ENCODE measurements at regions not wholly inside any gene's neighbourhood (a gene's known extent, or its start where the extent isn't known, plus 50 kb on each side); places are given as distances from the start of the nearest gene placed in this dataset.

DNA sequence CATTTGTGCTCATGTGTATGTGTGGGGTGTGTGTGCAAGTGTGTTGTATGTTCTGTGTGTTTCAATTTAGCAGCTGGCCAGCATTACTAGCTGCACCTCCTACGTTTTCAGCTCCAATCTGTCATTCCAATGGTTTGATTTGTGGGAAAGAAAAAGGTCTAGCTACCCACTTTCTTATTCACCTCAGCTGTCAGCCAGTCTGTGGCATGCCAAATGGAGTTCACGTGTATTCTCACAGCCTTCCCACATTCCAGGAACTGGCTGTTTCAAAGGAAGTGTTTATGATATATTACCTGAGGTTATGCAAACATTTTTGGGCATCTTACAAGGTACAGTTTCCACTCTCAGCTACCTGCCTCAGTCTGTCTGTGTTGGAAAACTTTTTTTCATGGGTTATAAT, 220.2 kb upstream of the CPNE8 start:
- Histone ChIP-seq H3K27me3 (no peaks in the 10 kb centered on the region), H3K4me1 (no peaks in the 10 kb centered on the region), H3K27ac (no peak overlapping the region), H3K4me3 (no peak overlapping the region), H3K36me3 (no peaks in the 10 kb centered on the region), H3K9me3 (no peaks in the 10 kb centered on the region)
- TF ChIP-seq, protein P1, sequence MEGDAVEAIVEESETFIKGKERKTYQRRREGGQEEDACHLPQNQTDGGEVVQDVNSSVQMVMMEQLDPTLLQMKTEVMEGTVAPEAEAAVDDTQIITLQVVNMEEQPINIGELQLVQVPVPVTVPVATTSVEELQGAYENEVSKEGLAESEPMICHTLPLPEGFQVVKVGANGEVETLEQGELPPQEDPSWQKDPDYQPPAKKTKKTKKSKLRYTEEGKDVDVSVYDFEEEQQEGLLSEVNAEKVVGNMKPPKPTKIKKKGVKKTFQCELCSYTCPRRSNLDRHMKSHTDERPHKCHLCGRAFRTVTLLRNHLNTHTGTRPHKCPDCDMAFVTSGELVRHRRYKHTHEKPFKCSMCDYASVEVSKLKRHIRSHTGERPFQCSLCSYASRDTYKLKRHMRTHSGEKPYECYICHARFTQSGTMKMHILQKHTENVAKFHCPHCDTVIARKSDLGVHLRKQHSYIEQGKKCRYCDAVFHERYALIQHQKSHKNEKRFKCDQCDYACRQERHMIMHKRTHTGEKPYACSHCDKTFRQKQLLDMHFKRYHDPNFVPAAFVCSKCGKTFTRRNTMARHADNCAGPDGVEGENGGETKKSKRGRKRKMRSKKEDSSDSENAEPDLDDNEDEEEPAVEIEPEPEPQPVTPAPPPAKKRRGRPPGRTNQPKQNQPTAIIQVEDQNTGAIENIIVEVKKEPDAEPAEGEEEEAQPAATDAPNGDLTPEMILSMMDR (IDR thresholded peaks at IDR 0.05): no peak
- no peak for TF ChIP-seq POLR2A (IDR thresholded peaks at IDR 0.05)
- no peak for DNase-seq
- intact Hi-C loops (cut with DNase I; ENCODE audit: low total_unique reads): no loop called here

- Histone ChIP-seq H3K27me3 (no peaks in the 10 kb centered on the region), H3K36me3 (no peaks in the 10 kb centered on the region), H3K4me1 (no peaks in the 10 kb centered on the region), H3K9me3 (no peaks in the 10 kb centered on the region), H3K27ac (no peak overlapping the region), H3K4me3 (no peak overlapping the region)
- intact Hi-C loops (cut with DNase I; ENCODE audit: low total_unique reads): no loop called here
- DNase-seq: no peak
- TF ChIP-seq, protein P1 (IDR thresholded peaks at IDR 0.05): no peak
- no peak for TF ChIP-seq POLR2A (IDR thresholded peaks at IDR 0.05)
Observed at GRCh38 chr12:39124768-39125167, 219.4 kb upstream of the CPNE8 start.

DNA sequence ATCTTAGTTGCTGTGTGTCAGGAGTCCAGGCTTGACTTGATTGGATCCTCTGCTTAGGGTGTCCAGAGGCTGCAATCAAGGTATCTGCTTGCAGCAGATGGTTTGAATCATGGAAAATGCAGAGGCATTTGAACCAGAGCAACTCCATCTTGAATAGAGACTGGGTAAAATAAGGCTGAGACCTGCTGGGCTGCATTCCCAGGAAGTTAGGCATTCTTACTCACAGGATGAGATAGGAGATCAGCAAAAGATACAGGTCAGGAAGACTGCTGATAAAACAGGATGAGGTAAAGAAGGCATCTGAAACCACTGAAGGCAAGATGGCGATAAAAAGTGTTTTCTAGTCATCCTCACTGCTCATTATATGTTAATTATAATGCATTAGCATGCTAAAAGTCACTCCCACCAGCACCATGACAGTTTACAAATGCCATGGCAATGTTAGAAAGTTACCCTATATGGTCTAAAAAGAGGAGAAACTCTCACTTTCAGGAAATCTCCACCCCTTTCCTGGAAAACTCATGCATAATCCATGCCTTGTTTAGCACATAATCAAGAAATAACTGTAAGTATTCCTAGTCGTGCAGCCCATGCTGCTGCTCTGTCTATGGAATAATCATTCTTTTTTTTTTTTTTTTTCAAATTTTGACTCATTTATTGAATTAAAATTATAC, 218.3 kb upstream of the CPNE8 start:
- Histone ChIP-seq H3K9me3 (no peaks in the 10 kb centered on the region), H3K36me3 (no peaks in the 10 kb centered on the region), H3K4me3 (no peak overlapping the region), H3K27ac (no peak overlapping the region), H3K4me1 (no peaks in the 10 kb centered on the region), H3K27me3 (no peaks in the 10 kb centered on the region)
- no peak for DNase-seq
- TF ChIP-seq, protein P1 (IDR thresholded peaks at IDR 0.05): no peak
- TF ChIP-seq POLR2A (IDR thresholded peaks at IDR 0.05): no peak
- intact Hi-C loops (cut with DNase I; ENCODE audit: low total_unique reads): no loop called here

DNA sequence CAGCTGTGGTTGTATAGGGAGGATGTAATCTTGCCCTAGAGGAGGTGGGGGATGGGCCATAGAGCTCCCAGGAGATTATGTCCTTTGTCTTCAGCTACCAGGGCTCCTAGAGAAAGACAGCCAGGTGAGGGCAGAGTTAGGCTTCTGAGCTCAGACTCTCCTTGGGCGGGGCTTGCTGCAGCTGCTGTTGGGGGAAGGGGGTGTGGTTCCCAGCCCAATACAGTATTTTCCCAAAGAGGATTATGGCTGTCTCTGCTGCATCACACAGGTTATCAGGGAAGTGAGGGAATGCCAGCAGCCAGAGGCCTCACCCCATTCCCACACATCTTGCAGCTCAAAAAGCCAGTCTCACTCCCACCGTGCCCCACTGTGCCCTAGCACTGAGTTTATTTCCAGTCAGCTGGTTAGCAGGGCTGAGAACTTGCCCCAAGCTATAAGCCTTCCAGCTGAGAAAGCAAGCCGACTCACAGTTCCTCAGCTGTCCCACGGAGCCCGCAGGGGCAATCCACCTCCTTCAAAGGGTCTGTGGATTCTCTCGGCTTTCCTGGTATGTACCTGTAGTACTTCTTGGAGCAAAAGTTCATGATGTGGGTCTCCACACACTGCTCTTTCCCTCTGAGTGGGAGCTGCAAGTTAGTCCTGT, 217.3 kb upstream of the CPNE8 start:
- no peak for DNase-seq
- Histone ChIP-seq H3K4me1 (no peaks in the 10 kb centered on the region), H3K9me3 (no peaks in the 10 kb centered on the region), H3K27ac (no peak overlapping the region), H3K27me3 (no peaks in the 10 kb centered on the region), H3K4me3 (no peak overlapping the region), H3K36me3 (no peaks in the 10 kb centered on the region)
- intact Hi-C loops (cut with DNase I; ENCODE audit: low total_unique reads): no loop called here
- TF ChIP-seq, protein P1 (IDR thresholded peaks at IDR 0.05): no peak
- TF ChIP-seq POLR2A (IDR thresholded peaks at IDR 0.05): no peak

GRCh38 chr12:39116861-39117260, 211.5 kb upstream of the CPNE8 start:
- intact Hi-C loops (cut with DNase I; ENCODE audit: low total_unique reads): no loop called here

More at GRCh38 chr12:39116861-39117260, 211.5 kb upstream of the CPNE8 start:
- no peak for TF ChIP-seq POLR2A (IDR thresholded peaks at IDR 0.05)
- TF ChIP-seq, protein P1 (IDR thresholded peaks at IDR 0.05): no peak
- no peaks in the 10 kb centered on the region for H3K36me3 ChIP-seq
- no peaks in the 10 kb centered on the region for H3K4me1 ChIP-seq
- no peak overlapping the region for H3K4me3 ChIP-seq
- no peaks in the 10 kb centered on the region for H3K27me3 ChIP-seq
- no peak overlapping the region for H3K27ac ChIP-seq
- no peak for DNase-seq
- no peaks in the 10 kb centered on the region for H3K9me3 ChIP-seq
